Tibial nerve (tissue), 4 donors: ENCODE measurements at regions not wholly inside any gene's neighbourhood (a gene's known extent, or its start where the extent isn't known, plus 50 kb on each side); places are given as distances from the start of the nearest gene placed in this dataset.

ENCODE experiments used
- EP300 ChIP-seq, 2 donors: sonication (generic); formaldehyde crosslinking; IDR thresholded peaks; one replicate each; pipeline ENCODE4 v1.6.1; 2017; ENCODE audit warnings: antibody characterized with exemption in 2 of 2, mild to moderate bottlenecking in 1 of 2
- TF ChIP-seq, protein P1 (sequence below), 5 experiments: fragments of 200-600 bp in 3 of 5; fragments of 450-650 bp in 2 of 5; sonication (generic) in 3 of 5; IDR thresholded peaks; one replicate each; pipeline ENCODE4 v1.5.1; 2016 to 2019; ENCODE audit warnings: antibody characterized with exemption in 5 of 5, mild to moderate bottlenecking in 3 of 5, moderate library complexity in 2 of 5

DNA sequence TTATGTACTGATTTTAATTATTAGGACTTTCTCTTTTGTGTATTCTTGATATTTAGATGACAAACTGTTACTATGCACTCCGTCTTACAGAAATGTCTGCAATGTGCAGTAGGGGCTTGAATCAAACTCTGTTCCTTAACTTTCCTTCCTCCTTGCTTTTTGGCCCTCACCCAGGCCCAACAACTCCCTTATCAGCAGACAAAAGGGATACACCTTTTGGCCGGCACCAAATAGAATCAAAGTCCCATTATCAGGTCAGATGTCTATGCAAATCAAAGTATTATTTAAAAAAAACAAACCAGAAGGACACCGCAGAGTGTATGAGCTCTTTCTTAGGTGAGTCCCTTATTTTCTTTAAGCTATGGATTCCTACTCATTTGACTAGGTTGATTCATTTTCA, 116.3 kb upstream of the SERPINE2 start:
- TF ChIP-seq EP300 (IDR thresholded peaks at IDR 0.05): no peak
- TF ChIP-seq, protein P1, sequence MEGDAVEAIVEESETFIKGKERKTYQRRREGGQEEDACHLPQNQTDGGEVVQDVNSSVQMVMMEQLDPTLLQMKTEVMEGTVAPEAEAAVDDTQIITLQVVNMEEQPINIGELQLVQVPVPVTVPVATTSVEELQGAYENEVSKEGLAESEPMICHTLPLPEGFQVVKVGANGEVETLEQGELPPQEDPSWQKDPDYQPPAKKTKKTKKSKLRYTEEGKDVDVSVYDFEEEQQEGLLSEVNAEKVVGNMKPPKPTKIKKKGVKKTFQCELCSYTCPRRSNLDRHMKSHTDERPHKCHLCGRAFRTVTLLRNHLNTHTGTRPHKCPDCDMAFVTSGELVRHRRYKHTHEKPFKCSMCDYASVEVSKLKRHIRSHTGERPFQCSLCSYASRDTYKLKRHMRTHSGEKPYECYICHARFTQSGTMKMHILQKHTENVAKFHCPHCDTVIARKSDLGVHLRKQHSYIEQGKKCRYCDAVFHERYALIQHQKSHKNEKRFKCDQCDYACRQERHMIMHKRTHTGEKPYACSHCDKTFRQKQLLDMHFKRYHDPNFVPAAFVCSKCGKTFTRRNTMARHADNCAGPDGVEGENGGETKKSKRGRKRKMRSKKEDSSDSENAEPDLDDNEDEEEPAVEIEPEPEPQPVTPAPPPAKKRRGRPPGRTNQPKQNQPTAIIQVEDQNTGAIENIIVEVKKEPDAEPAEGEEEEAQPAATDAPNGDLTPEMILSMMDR (IDR thresholded peaks at IDR 0.05): no peak
